ENCODE measurements at regions not wholly inside any gene's neighbourhood (a gene's known extent, or its start where the extent isn't known, plus 50 kb on each side); places are given as distances from the start of the nearest gene placed in this dataset.
"Not testable (repeated sequence)": the region's sequence is repeated elsewhere in the genome, so short reads cannot be mapped to it uniquely, and the experiment has no call there.

DNA sequence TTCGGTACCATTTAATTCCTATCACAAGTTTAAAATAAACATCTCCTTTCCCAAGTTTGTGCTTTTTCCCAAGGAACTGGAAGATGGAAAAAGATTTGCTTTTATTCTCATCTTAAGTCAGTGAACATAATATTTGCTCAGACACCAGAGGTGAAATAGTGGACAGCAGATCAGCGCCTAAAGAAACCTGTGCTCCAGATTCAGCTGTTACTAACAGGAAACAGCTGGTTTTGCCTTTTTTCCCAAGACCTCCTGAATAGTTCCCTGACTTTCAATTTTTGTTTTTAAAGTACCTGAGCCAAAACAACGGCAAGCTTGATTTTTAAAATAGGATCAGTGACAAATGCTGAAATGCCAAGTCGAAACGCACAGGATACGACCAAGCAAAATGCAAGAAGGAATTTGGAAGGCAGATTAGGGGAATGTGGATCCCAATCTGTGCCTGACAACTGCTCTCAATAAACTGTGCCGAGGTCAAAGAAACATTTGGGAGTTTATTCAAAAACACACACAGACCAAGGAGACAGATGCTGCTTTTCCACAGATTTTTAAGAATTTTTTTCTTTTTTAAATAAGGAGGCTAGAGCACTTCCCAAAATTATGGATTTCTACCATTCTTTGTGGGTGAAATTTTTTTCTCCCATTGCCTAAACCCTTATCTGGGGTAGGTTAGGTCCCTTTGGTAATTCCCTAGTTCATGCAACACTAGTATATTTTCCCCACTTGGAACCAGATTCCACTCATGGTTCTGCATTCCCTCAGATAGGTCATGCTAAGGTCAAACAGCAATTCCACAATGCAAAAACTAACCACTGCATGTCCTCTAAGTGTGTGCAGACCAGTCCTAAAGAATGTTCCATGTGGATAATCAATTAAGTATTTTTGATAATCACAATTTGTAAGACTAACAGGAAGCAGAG lies 121.5 kb upstream of the PDE1A start:
- H3K27ac ChIP-seq (ENCODE audit: low read depth, low read length) = no peak overlapping the region
- H3K9me3 ChIP-seq (ENCODE audit: control insufficient read depth, insufficient read depth, low read length) = no peaks in the 10 kb centered on the region
- CTCF ChIA-PET = no interaction called here
- POLR2A ChIA-PET = no interaction called here
- TF ChIP-seq, protein P1, sequence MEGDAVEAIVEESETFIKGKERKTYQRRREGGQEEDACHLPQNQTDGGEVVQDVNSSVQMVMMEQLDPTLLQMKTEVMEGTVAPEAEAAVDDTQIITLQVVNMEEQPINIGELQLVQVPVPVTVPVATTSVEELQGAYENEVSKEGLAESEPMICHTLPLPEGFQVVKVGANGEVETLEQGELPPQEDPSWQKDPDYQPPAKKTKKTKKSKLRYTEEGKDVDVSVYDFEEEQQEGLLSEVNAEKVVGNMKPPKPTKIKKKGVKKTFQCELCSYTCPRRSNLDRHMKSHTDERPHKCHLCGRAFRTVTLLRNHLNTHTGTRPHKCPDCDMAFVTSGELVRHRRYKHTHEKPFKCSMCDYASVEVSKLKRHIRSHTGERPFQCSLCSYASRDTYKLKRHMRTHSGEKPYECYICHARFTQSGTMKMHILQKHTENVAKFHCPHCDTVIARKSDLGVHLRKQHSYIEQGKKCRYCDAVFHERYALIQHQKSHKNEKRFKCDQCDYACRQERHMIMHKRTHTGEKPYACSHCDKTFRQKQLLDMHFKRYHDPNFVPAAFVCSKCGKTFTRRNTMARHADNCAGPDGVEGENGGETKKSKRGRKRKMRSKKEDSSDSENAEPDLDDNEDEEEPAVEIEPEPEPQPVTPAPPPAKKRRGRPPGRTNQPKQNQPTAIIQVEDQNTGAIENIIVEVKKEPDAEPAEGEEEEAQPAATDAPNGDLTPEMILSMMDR (IDR thresholded peaks at IDR 0.05; ENCODE audit: low read depth, low read length) = no peak
- H3K27me3 ChIP-seq (ENCODE audit: control insufficient read depth, insufficient read depth, low read length) = no peaks in the 10 kb centered on the region
- no peak overlapping the region for H3K4me3 ChIP-seq (ENCODE audit: low read depth, low read length)
- no peak for DNase-seq (ENCODE audit: low read depth, low spot score)

DNA sequence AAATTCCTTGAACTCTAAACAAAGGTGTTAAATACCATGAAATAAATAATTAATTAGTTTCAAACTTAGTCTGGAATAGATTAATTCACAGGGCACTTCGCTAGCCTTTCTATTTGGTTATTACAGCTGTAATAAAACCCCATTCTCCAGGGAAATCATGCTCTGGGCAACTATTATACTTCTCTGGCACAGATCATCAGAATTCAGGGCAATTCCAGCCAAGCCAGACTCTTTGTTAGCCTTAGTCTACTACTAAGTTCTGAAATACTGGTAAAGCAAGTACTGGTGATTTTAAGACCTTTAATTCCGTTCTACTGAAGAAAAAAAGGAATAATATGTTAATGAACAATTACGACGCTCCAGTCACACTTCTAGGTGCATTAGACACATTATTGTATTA lies 123.4 kb upstream of the PDE1A start:
- Histone ChIP-seq H3K27ac (ENCODE audit: low read depth, low read length) (no peak overlapping the region), H3K27me3 (ENCODE audit: control insufficient read depth, insufficient read depth, low read length) (no peaks in the 10 kb centered on the region), H3K9me3 (ENCODE audit: control insufficient read depth, insufficient read depth, low read length) (no peaks in the 10 kb centered on the region), H3K4me3 (ENCODE audit: low read depth, low read length) (no peak overlapping the region)
- POLR2A ChIA-PET = no interaction called here
- no peak for DNase-seq (ENCODE audit: low read depth, low spot score)
- TF ChIP-seq, protein P1 (IDR thresholded peaks at IDR 0.05; ENCODE audit: low read depth, low read length) = no peak
- CTCF ChIA-PET = no interaction called here

DNA sequence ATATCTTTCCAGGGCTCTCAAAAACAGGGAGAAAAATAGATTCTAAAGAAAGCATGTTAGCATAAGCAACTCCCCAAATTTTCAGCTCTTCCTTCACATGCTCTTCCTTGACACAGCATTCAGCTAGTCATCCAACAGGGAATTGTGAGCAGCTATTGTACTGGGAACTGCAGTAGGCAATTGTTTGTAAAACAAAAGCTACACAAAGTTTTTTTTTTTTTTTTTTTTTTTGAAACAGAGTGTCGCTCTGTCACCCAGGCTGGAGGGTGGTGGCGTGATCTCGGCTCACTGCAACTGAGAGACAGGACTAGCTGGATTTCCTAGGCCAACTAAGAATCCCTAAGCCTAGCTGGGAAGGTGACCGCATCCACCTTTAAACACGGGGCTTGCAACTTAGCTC lies 125.4 kb upstream of the PDE1A start:
- DNase-seq (ENCODE audit: low read depth, low spot score); H3K4me3 ChIP-seq (ENCODE audit: low read depth, low read length); H3K27ac ChIP-seq (ENCODE audit: low read depth, low read length); CTCF ChIA-PET; H3K27me3 ChIP-seq (ENCODE audit: control insufficient read depth, insufficient read depth, low read length); POLR2A ChIA-PET; H3K9me3 ChIP-seq (ENCODE audit: control insufficient read depth, insufficient read depth, low read length): not testable (repeated sequence)

DNA sequence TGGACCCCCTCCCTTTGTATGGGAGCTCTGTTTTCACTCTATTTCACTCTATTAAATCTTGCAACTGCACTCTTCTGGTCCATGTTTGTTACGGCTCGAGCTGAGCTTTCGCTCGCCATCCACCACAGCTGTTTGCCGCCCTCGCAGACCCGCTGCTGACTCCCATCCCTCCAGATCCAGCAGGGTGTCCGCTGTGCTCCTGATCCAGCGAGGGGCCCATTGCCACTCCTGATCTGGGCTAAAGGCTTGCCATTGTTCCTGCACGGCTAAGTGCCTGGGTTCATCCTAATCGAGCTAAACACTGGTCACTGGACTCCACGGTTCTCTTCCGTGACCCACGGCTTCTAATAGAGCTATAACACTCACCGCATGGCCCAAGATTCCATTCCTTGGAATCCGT lies 125.9 kb upstream of the PDE1A start:
- POLR2A ChIA-PET; H3K27me3 ChIP-seq (ENCODE audit: control insufficient read depth, insufficient read depth, low read length); H3K27ac ChIP-seq (ENCODE audit: low read depth, low read length); H3K4me3 ChIP-seq (ENCODE audit: low read depth, low read length); DNase-seq (ENCODE audit: low read depth, low spot score); H3K9me3 ChIP-seq (ENCODE audit: control insufficient read depth, insufficient read depth, low read length): not testable (repeated sequence)
- CTCF ChIA-PET = interaction anchor here (0.6 kb wide), 1 partner anchor 16 kb away, joined by 3 read pairs; no protein-coding TSS in a partner anchor

DNA sequence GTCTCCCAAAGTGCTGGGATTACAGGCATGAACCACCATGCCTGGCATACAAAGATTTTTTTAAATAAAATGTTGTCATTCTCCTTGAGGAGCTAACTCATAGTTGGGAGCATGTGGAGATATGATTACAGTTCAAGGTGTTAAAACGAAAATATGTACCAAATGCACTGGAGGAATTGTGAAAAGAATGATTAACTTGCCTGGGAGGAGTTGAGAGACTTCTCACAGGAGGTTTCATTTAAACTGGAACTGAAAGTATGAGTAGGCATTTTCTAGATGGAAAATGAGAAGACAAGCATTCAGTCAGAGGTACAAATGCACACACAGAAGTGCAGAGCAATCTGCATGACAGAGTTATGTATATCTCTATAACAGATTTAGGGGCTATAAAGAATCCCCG lies 126.6 kb upstream of the PDE1A start:
- no peak for DNase-seq (ENCODE audit: low read depth, low spot score)
- CTCF ChIA-PET = interaction anchor here (0.6 kb wide), 1 partner anchor 16 kb away, joined by 3 read pairs; no protein-coding TSS in a partner anchor
- TF ChIP-seq, protein P1 (IDR thresholded peaks at IDR 0.05; ENCODE audit: low read depth, low read length) = no peak

DNA sequence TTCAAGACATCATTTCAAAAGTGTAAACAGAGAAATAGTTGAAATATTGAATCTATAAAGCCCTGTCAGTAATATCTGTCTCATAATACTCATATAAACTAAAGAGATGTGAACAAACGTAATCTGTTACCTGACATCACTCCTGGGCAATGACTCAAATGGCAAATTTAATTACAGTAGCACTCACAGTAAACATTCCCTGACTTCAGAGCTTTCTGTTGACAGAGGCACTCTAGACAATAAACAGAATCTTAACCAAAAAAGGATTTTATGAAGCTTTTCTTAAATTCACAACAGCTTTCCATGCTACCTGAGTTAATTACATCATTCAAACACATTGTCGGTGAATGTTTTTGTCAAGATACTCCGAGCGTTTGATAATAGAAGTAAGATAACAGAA lies 128.1 kb upstream of the PDE1A start:
- no peaks in the 10 kb centered on the region for H3K27me3 ChIP-seq (ENCODE audit: control insufficient read depth, insufficient read depth, low read length)
- TF ChIP-seq, protein P1 (IDR thresholded peaks at IDR 0.05; ENCODE audit: low read depth, low read length) = no peak
- no peak for DNase-seq (ENCODE audit: low read depth, low spot score)
- H3K4me3 ChIP-seq (ENCODE audit: low read depth, low read length) = no peak overlapping the region
- no peak overlapping the region for H3K27ac ChIP-seq (ENCODE audit: low read depth, low read length)
- ChIA-PET POLR2A (no interaction called here), CTCF (no interaction called here)
- H3K9me3 ChIP-seq (ENCODE audit: control insufficient read depth, insufficient read depth, low read length) = no peaks in the 10 kb centered on the region

More for the DNA sequence above, 126.6 kb upstream of the PDE1A start:
- Histone ChIP-seq H3K27ac (ENCODE audit: low read depth, low read length) (no peak overlapping the region), H3K27me3 (ENCODE audit: control insufficient read depth, insufficient read depth, low read length) (no peaks in the 10 kb centered on the region), H3K9me3 (ENCODE audit: control insufficient read depth, insufficient read depth, low read length) (no peaks in the 10 kb centered on the region), H3K4me3 (ENCODE audit: low read depth, low read length) (no peak overlapping the region)
- POLR2A ChIA-PET = interaction anchor here (0.6 kb wide), 1 partner anchor 971 kb away, joined by 7 read pairs; no protein-coding TSS in a partner anchor

Measured in AG04450 (cell line).